ENCODE measurements at regions not wholly inside any gene's neighbourhood (a gene's known extent, or its start where the extent isn't known, plus 50 kb on each side); places are given as distances from the start of the nearest gene placed in this dataset.

DNA sequence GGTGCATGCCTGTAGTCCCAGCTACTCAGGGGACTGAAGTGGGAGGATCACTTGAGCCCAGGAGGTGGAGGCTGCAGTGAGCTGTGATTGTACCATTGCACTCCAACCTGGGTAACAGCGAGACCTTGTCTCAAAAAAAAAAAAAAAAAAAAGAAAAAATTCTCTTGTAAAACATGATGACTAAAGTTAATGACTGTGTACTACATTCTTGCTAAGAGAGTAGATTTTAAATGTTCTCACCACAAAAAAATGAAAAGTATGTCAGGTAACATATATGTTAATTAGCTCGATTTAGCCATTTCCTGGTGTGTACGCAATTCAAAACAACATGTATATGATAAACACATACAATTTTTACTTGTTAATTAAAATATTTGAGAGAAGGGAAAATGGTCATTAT is 480.7 kb upstream of the RGS6 start:
- peaks cover 9% of the 10 kb centered on the region; the same call in 1 of the 2 replicates for H3K79me2 ChIP-seq (ENCODE audit: insufficient read depth, low read depth, low read length)
- no peak overlapping the region for H3K4me3 ChIP-seq (ENCODE audit: low read depth, low read length, poor library complexity, severe bottlenecking)
- ChIA-PET CTCF (ENCODE audit: unreplicated experiment) (no interaction called here), POLR2A (interaction anchor here (0.6 to 0.7 kb wide), 2 partner anchors 19 to 1753 kb away, joined by 3 read pairs; no protein-coding TSS in a partner anchor)
- TF ChIP-seq, protein P1, sequence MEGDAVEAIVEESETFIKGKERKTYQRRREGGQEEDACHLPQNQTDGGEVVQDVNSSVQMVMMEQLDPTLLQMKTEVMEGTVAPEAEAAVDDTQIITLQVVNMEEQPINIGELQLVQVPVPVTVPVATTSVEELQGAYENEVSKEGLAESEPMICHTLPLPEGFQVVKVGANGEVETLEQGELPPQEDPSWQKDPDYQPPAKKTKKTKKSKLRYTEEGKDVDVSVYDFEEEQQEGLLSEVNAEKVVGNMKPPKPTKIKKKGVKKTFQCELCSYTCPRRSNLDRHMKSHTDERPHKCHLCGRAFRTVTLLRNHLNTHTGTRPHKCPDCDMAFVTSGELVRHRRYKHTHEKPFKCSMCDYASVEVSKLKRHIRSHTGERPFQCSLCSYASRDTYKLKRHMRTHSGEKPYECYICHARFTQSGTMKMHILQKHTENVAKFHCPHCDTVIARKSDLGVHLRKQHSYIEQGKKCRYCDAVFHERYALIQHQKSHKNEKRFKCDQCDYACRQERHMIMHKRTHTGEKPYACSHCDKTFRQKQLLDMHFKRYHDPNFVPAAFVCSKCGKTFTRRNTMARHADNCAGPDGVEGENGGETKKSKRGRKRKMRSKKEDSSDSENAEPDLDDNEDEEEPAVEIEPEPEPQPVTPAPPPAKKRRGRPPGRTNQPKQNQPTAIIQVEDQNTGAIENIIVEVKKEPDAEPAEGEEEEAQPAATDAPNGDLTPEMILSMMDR (conservative IDR thresholded peaks at IDR 0.05; ENCODE audit: low read length): no peak
- TF ChIP-seq EZH2phosphoT487 (IDR thresholded peaks at IDR 0.05; ENCODE audit: borderline replicate concordance, low read depth, low read length): no peak
- H3K9me2 ChIP-seq (ENCODE audit: insufficient read depth, low read length): no peaks in the 10 kb centered on the region
- no peak overlapping the region for H3K27ac ChIP-seq (ENCODE audit: low read depth, low read length, poor library complexity, severe bottlenecking)
- H3K4me2 ChIP-seq (ENCODE audit: low read length): no peak overlapping the region
- H2AFZ ChIP-seq (ENCODE audit: low read length): no peak overlapping the region
- H3K4me1 ChIP-seq (ENCODE audit: insufficient read depth, low read length, poor library complexity, severe bottlenecking): peaks cover 8% of the 10 kb centered on the region
- H3K36me3 ChIP-seq (ENCODE audit: insufficient read depth, low read length): no peaks in the 10 kb centered on the region
- no peak for DNase-seq (ENCODE audit: low spot score)
- H4K20me1 ChIP-seq (ENCODE audit: insufficient read depth, low read length): no peaks in the 10 kb centered on the region
- no TSS peak for BruUV-seq (replicated peaks)
- H3K9me3 ChIP-seq (ENCODE audit: low read length): no peaks in the 10 kb centered on the region
- intact Hi-C loops (cut with micrococcal nuclease; ENCODE audit: unreplicated experiment): no loop called here

DNA sequence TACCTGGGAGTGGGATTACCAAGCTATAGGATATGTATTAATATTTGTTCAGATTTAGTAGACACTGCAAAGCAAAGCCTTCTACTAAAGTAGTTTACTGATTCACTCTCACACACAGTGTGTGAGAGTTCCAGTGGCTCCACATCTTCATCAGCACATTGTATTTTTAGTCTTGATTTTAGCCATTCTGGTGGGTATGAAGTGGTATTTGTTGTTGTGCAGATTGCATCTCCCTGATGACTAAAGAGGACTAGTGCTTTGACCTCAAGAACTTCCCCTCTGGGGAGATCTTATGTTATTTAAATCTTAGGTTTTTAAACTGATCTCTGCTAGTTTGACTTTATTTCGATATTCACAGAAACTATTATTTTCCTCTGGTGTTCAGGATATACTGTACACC is 479.7 kb upstream of the RGS6 start:
- no TSS peak for BruUV-seq (replicated peaks)
- H3K79me2 ChIP-seq (ENCODE audit: insufficient read depth, low read depth, low read length): peaks cover 8% of the 10 kb centered on the region; the same call in 1 of the 2 replicates
- CTCF ChIA-PET (ENCODE audit: unreplicated experiment): no interaction called here

DNA sequence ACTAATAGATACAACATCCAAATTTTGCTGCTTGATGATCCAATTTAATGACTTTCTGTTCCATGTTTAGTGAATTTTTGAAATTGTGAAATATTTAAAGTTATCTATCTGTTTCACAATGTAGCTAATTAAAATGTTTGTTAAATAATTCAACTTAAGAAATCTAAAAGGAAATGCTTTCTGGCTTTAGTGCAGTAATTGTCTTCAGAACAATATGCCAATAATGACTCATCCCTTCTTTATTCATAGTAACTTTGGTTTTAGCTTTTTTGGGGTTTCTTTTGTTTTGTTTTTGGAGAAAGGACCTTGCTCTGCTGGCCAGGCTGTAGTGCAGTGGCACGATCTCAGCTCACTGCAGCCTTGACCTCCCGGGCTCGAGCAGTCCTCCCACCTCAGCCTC is 479.2 kb upstream of the RGS6 start:
- CTCF ChIA-PET (ENCODE audit: unreplicated experiment): no interaction called here
- no peak for DNase-seq (ENCODE audit: low spot score)
- Histone ChIP-seq H3K4me2 (ENCODE audit: low read length) (no peak overlapping the region), H2AFZ (ENCODE audit: low read length) (no peak overlapping the region), H3K36me3 (ENCODE audit: insufficient read depth, low read length) (no peaks in the 10 kb centered on the region), H4K20me1 (ENCODE audit: insufficient read depth, low read length) (no peaks in the 10 kb centered on the region), H3K9me2 (ENCODE audit: insufficient read depth, low read length) (no peaks in the 10 kb centered on the region), H3K4me3 (ENCODE audit: low read depth, low read length, poor library complexity, severe bottlenecking) (no peak overlapping the region), H3K27ac (ENCODE audit: low read depth, low read length, poor library complexity, severe bottlenecking) (no peak overlapping the region), H3K4me1 (ENCODE audit: insufficient read depth, low read length, poor library complexity, severe bottlenecking) (no peaks in the 10 kb centered on the region), H3K9me3 (ENCODE audit: low read length) (no peaks in the 10 kb centered on the region), H3K79me2 (ENCODE audit: insufficient read depth, low read depth, low read length) (peaks cover 8% of the 10 kb centered on the region; the same call in 1 of the 2 replicates)
- no TSS peak for BruUV-seq (replicated peaks)
- TF ChIP-seq, protein P1 (conservative IDR thresholded peaks at IDR 0.05; ENCODE audit: low read length): no peak
- TF ChIP-seq EZH2phosphoT487 (IDR thresholded peaks at IDR 0.05; ENCODE audit: borderline replicate concordance, low read depth, low read length): no peak
- POLR2A ChIA-PET: no interaction called here
- intact Hi-C loops (cut with micrococcal nuclease; ENCODE audit: unreplicated experiment): no loop called here

More for the DNA sequence above, 479.7 kb upstream of the RGS6 start:
- Histone ChIP-seq H3K9me2 (ENCODE audit: insufficient read depth, low read length) (no peaks in the 10 kb centered on the region), H3K27ac (ENCODE audit: low read depth, low read length, poor library complexity, severe bottlenecking) (no peak overlapping the region), H3K4me3 (ENCODE audit: low read depth, low read length, poor library complexity, severe bottlenecking) (no peak overlapping the region), H2AFZ (ENCODE audit: low read length) (no peak overlapping the region), H3K4me2 (ENCODE audit: low read length) (no peak overlapping the region), H3K9me3 (ENCODE audit: low read length) (no peaks in the 10 kb centered on the region), H4K20me1 (ENCODE audit: insufficient read depth, low read length) (no peaks in the 10 kb centered on the region), H3K4me1 (ENCODE audit: insufficient read depth, low read length, poor library complexity, severe bottlenecking) (no peaks in the 10 kb centered on the region), H3K36me3 (ENCODE audit: insufficient read depth, low read length) (no peaks in the 10 kb centered on the region)
- DNase-seq (ENCODE audit: low spot score): no peak
- POLR2A ChIA-PET: no interaction called here
- TF ChIP-seq, protein P1 (conservative IDR thresholded peaks at IDR 0.05; ENCODE audit: low read length): no peak
- no peak for TF ChIP-seq EZH2phosphoT487 (IDR thresholded peaks at IDR 0.05; ENCODE audit: borderline replicate concordance, low read depth, low read length)
- intact Hi-C loops (cut with micrococcal nuclease; ENCODE audit: unreplicated experiment): no loop called here
